GM18861 (cell line): ENCODE measurements at regions not wholly inside any gene's neighbourhood (a gene's known extent, or its start where the extent isn't known, plus 50 kb on each side); places are given as distances from the start of the nearest gene placed in this dataset.
"Not testable (repeated sequence)": the region's sequence is repeated elsewhere in the genome, so short reads cannot be mapped to it uniquely, and the experiment has no call there.

Experiments used
- ATAC-seq: cut with Tn5 transposase; IDR thresholded peaks from one replicate; pipeline ENCODE4 v1.9.1; 2021; ENCODE audit not compliant: unreplicated experiment

DNA sequence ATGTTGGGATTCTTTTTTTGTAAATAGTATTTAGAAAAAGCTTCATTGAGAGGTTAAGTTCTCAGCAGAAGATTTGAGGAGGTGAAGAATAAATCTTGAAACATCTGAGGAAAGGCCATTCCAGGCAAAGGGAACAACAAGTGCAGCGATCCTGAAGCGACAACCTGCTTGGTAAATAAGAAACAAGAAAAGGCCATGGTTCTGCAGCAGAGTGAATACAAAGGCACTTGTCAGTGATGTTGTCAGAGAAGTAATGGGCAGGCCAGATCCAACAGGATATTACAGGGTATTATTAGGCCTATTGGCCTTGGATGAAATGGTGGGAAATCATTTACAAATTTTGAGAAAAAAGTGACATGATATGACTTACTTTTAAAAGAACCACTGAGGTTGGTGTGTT, 960.0 kb downstream of the PLA2G4A start:
- no peak for ATAC-seq

DNA sequence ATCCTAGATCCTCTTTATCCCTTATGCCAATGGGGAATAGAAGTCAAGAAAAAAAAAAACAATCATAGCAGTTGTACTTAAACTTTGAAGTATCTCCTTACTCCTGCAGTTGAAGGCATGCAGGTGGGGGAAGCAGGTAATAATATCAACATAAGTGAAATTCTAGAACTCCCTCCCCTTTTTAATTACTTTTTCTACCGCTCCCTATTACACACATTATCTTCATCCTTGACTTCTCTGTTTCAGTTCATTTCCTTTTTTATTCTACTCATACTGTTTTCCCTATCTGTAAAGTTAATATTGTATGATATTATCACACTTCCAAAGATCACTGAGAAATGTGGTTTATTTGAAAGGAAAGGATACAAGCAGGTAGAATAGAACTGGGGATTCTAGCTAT, 962.0 kb downstream of the PLA2G4A start:
- ATAC-seq = no peak

GRCh38 chr1:187794561-187794960, 965.8 kb downstream of the PLA2G4A start:
- ATAC-seq = no peak

- ATAC-seq = no peak
These were observed 980.8 kb downstream of the PLA2G4A start for GRCh38 chr1:187809549-187809948.

DNA sequence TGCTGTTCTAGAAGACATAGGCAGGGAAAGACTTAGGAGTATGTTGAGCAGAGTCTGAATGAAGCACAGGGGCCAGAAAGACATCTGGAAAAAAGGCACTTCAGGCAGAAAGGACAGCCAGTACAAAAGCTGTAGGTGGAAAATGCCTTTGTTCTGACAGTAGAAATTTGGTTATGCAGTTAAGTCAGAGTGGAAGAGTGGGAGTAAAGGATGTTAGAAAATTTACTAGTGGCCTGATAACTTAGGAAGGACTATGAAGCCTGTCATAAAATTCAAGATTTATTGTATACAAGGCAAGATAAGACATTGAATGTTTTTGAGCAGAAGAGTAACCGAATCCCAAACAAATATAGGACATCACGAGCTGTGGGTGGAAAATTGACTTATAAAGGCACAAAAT, 987.9 kb downstream of the PLA2G4A start:
- ATAC-seq = no peak

DNA sequence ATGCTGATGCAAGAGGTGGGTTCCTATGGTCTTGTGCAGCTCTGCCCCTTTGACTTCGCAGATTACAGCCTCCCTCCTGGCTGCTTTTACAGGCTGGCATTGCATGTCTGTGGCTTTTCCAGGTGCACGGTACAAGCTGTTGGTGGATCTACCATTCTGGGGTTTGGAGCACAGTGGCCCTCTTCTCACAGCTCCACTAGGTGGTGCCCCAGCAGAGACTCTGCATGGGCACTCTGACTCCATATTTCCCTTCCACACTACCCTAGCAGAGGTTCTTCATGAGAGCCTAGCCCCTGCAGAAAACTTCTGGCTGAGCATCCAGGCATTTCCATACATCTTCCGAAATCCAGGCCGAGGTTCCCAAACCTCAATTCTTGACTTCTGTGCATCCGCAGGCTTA, 989.0 kb downstream of the PLA2G4A start:
- no peak for ATAC-seq

GRCh38 chr1:187819086-187819485, 990.3 kb downstream of the PLA2G4A start:
- no peak for ATAC-seq

DNA sequence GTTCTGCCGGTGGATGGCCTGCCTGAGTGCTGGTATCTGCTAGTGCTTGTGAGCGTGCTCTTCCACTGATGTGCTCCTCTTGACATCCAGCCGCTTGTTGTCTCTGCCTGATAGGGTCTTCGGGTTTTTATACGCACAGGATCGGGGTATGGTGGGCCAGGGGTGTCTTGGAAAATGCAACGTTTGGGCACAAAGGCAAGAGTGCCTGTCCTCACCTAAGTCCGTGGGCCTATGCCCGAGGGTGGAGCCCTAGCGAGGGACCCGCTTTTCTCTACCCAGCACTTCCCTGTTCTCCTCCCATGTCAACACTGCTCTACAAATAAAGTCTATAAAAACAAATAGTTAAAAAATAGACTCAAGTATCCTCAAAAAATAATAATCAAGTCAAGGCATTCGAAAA, 1007.8 kb downstream of the PLA2G4A start:
- no peak for ATAC-seq

- ATAC-seq = no peak
These were observed 1009.0 kb downstream of the PLA2G4A start for GRCh38 chr1:187837787-187838186.

GRCh38 chr1:187838335-187839293, 1009.9 kb downstream of the PLA2G4A start:
- ATAC-seq = no peak

GRCh38 chr1:187839873-187840272, 1011.1 kb downstream of the PLA2G4A start:
- no peak for ATAC-seq

DNA sequence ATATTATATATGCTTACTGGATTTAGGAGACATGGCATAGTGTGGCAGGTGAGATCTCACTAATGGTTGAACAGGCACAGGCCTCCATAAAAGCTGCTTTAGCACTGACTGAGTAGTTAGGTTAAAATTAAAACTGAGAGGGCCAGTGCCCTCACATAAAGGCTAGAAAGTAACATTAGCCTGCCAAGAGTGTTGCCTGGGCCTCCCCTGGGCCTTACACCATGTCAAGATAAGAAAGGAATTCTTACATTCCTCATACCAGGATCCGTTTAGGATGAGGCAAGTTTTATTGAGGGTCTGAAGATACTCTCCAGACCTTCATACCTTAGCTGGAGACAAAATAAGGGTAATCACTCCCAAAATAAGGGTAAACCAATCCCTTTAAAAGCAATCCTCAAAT, 1011.8 kb downstream of the PLA2G4A start:
- no peak for ATAC-seq

DNA sequence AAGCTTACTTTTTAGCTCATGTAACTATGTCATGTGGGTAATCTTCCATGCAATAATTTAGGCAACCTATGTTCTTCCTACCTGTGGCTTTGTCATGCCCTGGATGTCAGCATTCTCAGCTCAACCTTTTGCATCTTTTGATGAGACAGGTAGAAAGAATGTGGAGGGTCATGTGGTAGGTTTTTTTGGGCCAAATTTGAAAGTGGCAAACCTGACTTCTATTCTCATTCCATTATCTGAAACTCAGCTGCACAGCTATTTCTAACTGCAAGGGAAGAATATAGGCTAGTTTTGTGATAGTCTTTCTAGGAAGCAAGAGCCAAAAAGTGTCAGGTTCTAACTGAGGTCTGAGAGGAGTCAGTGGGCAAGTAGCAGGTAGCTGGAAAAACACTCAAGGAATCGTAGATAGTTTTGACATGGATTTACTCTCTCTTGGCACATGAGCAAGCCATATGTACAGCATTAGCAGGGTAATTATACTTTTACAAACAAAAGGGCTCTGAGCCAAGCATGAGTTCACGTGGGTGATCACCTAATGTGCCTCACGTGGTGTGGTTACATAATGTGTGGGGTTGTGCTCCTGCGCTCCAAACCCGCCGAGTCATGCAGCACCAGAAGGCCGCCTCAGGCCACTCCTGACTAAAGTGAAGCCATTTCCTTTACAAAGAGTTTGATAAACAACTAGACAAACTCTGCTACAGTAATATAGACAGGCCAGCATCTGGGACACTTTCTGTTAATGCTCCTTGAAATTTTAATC, 1013.8 kb downstream of the PLA2G4A start:
- no peak for ATAC-seq

GRCh38 chr1:187844313-187844712, 1015.6 kb downstream of the PLA2G4A start:
- ATAC-seq = no peak

DNA sequence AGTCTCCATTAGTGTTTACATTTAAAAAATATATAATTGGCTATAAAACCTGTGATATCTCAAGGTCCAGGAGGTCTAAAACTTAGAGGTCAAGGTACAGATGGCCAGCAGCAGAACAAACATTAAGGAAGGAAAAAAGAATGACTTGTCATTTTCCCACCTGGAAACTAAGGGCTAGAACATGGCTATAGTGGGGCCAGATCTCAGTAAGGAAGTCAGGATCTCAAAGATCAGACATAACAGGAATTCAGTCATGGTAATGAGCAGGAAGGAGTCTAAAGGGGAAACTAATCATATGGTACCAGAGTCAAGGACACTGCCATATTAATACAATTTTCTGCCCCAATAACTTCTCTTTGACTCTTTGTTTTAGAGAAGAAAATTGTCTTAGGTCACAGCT, 1018.8 kb downstream of the PLA2G4A start:
- no peak for ATAC-seq

GRCh38 chr1:187848321-187848720, 1019.6 kb downstream of the PLA2G4A start:
- ATAC-seq = no peak

DNA sequence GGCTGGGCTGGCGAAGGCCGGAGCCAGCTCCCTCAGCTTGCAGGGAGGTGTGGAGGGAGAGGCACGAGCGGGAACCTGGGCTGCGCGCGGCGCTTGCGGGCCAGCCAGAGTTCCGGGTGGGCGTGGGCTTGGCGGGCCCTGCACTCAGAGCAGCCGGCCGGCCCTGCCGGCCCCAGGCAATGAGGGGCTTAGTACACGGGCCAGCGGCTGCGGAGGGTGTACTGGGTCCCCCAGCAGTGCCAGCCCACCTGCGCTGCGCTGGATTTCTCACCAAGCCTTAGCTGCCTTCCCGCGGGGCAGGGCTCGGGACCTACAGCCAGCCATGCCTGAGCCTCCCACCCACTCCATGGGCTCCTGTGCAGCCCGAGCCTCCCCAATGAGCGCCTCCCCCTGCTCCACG, 1021.4 kb downstream of the PLA2G4A start:
- ATAC-seq = not testable (repeated sequence)

DNA sequence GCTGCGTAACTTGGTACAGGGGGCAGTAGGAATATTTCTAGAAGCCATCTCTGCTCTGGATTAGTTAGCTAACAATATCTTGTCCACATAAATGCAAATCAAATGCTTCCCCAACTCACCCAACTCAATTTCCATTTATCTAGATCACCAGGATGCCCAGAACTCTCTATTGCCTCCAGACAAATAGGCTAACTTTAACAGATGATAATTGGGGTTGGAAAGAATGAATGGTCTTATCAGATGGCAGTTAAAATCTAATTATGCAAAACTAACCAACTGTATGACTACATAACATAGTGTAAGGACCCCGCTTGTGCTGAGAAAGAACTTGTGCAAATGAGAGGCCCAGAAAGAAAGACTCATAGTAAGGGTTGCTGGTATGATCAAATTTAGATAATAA, 1024.8 kb downstream of the PLA2G4A start:
- ATAC-seq = no peak

DNA sequence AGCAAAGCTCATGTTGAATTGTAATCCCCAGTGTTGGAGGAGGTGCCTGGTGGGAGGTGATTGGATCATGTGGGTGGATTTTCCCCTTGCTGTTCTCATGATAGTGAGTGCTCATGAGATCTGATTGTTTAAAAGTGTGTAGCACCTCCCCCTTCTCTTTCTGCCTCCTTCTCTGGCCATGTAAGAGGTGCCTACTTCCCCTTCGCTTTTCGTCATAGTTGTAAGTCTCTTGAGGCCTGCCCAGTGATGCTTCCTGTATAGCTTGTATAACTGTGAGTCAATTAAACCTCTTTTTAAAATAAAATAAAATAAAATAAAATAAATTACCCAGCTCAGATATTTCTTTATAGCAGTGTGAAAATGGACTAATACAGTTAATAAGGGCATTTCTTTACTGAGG, 1025.7 kb downstream of the PLA2G4A start:
- ATAC-seq = no peak

- ATAC-seq = no peak
These were observed 1033.8 kb downstream of the PLA2G4A start for GRCh38 chr1:187862506-187862905.

DNA sequence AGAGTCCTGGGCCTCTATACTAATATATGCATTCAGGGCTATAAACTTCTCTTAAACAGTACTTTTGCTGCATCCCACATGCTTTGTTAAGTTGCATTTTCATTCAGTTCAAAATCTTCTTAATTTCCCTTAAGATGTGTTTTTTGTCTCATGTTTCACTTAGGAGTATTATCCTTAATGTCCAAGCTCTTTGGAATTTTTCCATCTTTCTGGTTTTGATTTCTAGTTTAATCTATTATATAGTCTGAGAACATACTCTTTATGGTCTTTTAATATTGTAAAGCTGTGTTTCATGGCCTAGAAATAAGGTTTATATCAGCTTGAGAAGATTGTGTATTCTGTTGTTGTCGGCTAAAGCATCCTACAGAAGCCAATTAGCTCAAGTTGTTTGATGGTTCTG, 1041.8 kb downstream of the PLA2G4A start:
- no peak for ATAC-seq

DNA sequence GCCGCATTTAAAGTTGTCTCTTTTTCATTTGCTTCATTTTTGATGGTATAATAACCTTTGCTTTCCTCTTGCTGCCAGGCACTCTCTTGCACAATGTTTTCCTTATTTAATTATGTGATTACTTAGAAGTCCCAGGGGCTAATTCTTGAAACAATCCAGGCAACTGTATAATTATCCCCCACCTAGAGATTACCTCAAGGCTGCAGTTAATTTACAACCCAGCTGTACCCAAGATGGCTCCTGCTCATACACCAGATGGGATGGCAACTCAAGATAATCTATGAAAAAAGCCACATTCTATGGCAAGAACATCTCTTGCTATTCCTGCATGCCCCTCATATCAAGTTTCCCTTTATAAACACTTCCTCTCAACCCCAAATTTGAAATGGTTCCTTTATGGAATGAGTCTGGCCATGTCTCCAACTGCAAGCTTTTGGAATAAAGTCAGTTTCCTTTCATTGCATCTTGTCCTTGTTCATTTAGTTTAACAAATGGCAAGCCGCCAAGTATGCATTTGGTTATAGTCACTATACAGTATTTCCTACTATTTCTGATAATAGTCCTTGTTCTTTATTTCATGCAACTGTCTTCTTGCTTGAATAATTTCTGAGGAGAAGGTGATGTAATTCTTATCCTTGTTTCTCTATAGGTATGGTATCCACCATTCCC, 1042.6 kb downstream of the PLA2G4A start:
- ATAC-seq = no peak
